GM19397 (cell line): ENCODE measurements at regions not wholly inside any gene's neighbourhood (a gene's known extent, or its start where the extent isn't known, plus 50 kb on each side); places are given as distances from the start of the nearest gene placed in this dataset.
A peak's percentile ranks its signal among the peaks of the same experiment; 100 is the strongest.
"Not testable (repeated sequence)": the region's sequence is repeated elsewhere in the genome, so short reads cannot be mapped to it uniquely, and the experiment has no call there.

Experiments
- ATAC-seq: cut with Tn5 transposase; IDR thresholded peaks from one replicate; pipeline ENCODE4 v1.9.1; 2021; ENCODE audit warnings: mild to moderate bottlenecking, moderate library complexity; ENCODE audit not compliant: unreplicated experiment

GRCh38 chr3:17915341-17915740 lies 172.9 kb upstream of the TBC1D5 start:
- no peak for ATAC-seq

GRCh38 chr3:17913359-17913758 lies 170.9 kb upstream of the TBC1D5 start:
- ATAC-seq = no peak

GRCh38 chr3:17911986-17912760 lies 169.7 kb upstream of the TBC1D5 start:
- no peak for ATAC-seq

GRCh38 chr3:17910922-17911321 lies 168.5 kb upstream of the TBC1D5 start:
- no peak for ATAC-seq

GRCh38 chr3:17909714-17910113 lies 167.3 kb upstream of the TBC1D5 start:
- ATAC-seq = no peak

- ATAC-seq = no peak
Measured at GRCh38 chr3:17908399-17909191, 166.2 kb upstream of the TBC1D5 start.

- ATAC-seq = no peak
Measured at GRCh38 chr3:17905996-17906395, 163.6 kb upstream of the TBC1D5 start.

GRCh38 chr3:17901893-17902292 lies 159.5 kb upstream of the TBC1D5 start:
- ATAC-seq = peak; percentile 82

GRCh38 chr3:17894434-17895060 lies 152.1 kb upstream of the TBC1D5 start:
- ATAC-seq = no peak

GRCh38 chr3:17891139-17891856 lies 148.9 kb upstream of the TBC1D5 start:
- no peak for ATAC-seq

- ATAC-seq = no peak
Measured at GRCh38 chr3:17885986-17886385, 143.6 kb upstream of the TBC1D5 start.

- ATAC-seq = no peak
Measured at GRCh38 chr3:17882981-17883380, 140.6 kb upstream of the TBC1D5 start.

- ATAC-seq = no peak
Measured at GRCh38 chr3:17877299-17877698, 134.9 kb upstream of the TBC1D5 start.

GRCh38 chr3:17874636-17875035 lies 132.2 kb upstream of the TBC1D5 start:
- no peak for ATAC-seq

GRCh38 chr3:17872457-17872856 lies 130.0 kb upstream of the TBC1D5 start:
- no peak for ATAC-seq

GRCh38 chr3:17865631-17866030 lies 123.2 kb upstream of the TBC1D5 start:
- no peak for ATAC-seq

- ATAC-seq = no peak
Measured at GRCh38 chr3:17861476-17861875, 119.0 kb upstream of the TBC1D5 start.

GRCh38 chr3:17860840-17861471 lies 118.5 kb upstream of the TBC1D5 start:
- ATAC-seq = not testable (repeated sequence)

GRCh38 chr3:17852217-17852616 lies 109.8 kb upstream of the TBC1D5 start:
- ATAC-seq = peak; percentile 86

GRCh38 chr3:17850448-17850847 lies 108.0 kb upstream of the TBC1D5 start:
- ATAC-seq = no peak

- ATAC-seq = no peak
Measured at GRCh38 chr3:17848102-17848501, 105.7 kb upstream of the TBC1D5 start.
